Liver (tissue), 8 donors: ENCODE measurements at regions not wholly inside any gene's neighbourhood (a gene's known extent, or its start where the extent isn't known, plus 50 kb on each side); places are given as distances from the start of the nearest gene placed in this dataset.

Experiments used
- DNase-seq: peaks from one replicate; pipeline ENCODE4 v3.0.0-alpha.2; 2017; ENCODE audit warnings: low spot score
- H3K27ac ChIP-seq, 2 donors: one replicate each; pipeline ENCODE4 v1.7.0; 2013; ENCODE audit warnings: inconsistent platforms in 2 of 2, low read length in 2 of 2, control low read depth in 1 of 2, low read depth in 1 of 2, mild to moderate bottlenecking in 1 of 2
- H3K27me3 ChIP-seq, 4 donors: one replicate each; pipeline versions ENCODE4 v1.6.1 to v1.7.0; 2013; ENCODE audit warnings: low read length in 3 of 4, inconsistent platforms in 1 of 4, mild to moderate bottlenecking in 1 of 4, moderate library complexity in 1 of 4; ENCODE audit not compliant: control insufficient read depth in 4 of 4, insufficient read depth in 4 of 4
- H3K36me3 ChIP-seq, 4 donors: one replicate each; pipeline versions ENCODE4 v1.6.1 to v1.7.0; 2013; ENCODE audit warnings: low read length in 3 of 4, mild to moderate bottlenecking in 3 of 4, low read depth in 1 of 4, moderate library complexity in 1 of 4; ENCODE audit not compliant: control insufficient read depth in 4 of 4, insufficient read depth in 3 of 4
- H3K4me1 ChIP-seq, 4 donors: one replicate each; pipeline versions ENCODE4 v1.6.1 to v1.7.0; 2013; ENCODE audit warnings: low read length in 3 of 4, mild to moderate bottlenecking in 3 of 4, moderate library complexity in 1 of 4; ENCODE audit not compliant: control insufficient read depth in 4 of 4, insufficient read depth in 4 of 4
- H3K4me3 ChIP-seq, 3 donors: one replicate each; pipeline versions ENCODE4 v1.6.1 to v1.7.0; 2013; ENCODE audit warnings: low read length in 3 of 3, control low read depth in 1 of 3, low read depth in 1 of 3, mild to moderate bottlenecking in 1 of 3
- H3K9ac ChIP-seq, 2 donors: one replicate each; pipeline ENCODE4 v1.7.0; 2013; ENCODE audit warnings: low read length in 2 of 2, mild to moderate bottlenecking in 2 of 2, moderate library complexity in 2 of 2, control low read depth in 1 of 2, low read depth in 1 of 2
- H3K9me3 ChIP-seq, 4 donors: one replicate each; pipeline versions ENCODE4 v1.6.1 to v1.7.0; 2013; ENCODE audit warnings: low read length in 3 of 4; ENCODE audit not compliant: control insufficient read depth in 4 of 4
- ATF3 ChIP-seq: IDR thresholded peaks from 2 replicates; pipeline ENCODE4 v1.6.1; 2016; ENCODE audit warnings: antibody characterized with exemption
- CTCF ChIP-seq: fragments of 150-350 bp; IDR thresholded peaks from 2 replicates; pipeline ENCODE4 v1.5.1; 2017; ENCODE audit warnings: improper control_type of control experiment, low read depth, low read length; ENCODE audit not compliant: missing input control
- EGR1 ChIP-seq, 2 donors: IDR thresholded peaks; 2 replicates each; pipeline ENCODE4 v1.6.1; 2016 to 2018; ENCODE audit warnings: antibody characterized with exemption in 2 of 2, low read depth in 2 of 2
- FOXA1 ChIP-seq: IDR thresholded peaks from 2 replicates; pipeline ENCODE4 v1.6.1; 2016; ENCODE audit warnings: antibody characterized with exemption
- FOXA2 ChIP-seq: IDR thresholded peaks from 2 replicates; pipeline ENCODE4 v1.6.1; 2016; ENCODE audit warnings: antibody characterized with exemption
- GABPA ChIP-seq, 2 donors: IDR thresholded peaks in 1 of 2; conservative IDR thresholded peaks in 1 of 2; 2 replicates each; pipeline ENCODE4 v1.6.1; 2016; ENCODE audit warnings: antibody characterized with exemption in 2 of 2, mild to moderate bottlenecking in 1 of 2, moderate library complexity in 1 of 2
- HNF4A ChIP-seq, 2 donors: conservative IDR thresholded peaks; 2 replicates each; pipeline ENCODE4 v1.6.1; 2016; ENCODE audit warnings: antibody characterized with exemption in 2 of 2, mild to moderate bottlenecking in 2 of 2
- HNF4G ChIP-seq: IDR thresholded peaks from 2 replicates; pipeline ENCODE4 v1.6.1; 2016; ENCODE audit warnings: antibody characterized with exemption
- JUND ChIP-seq, 2 donors: IDR thresholded peaks; 2 replicates each; pipeline ENCODE4 v1.6.1; 2016; ENCODE audit warnings: antibody characterized with exemption in 2 of 2
- MAX ChIP-seq: IDR thresholded peaks from 2 replicates; pipeline ENCODE4 v1.6.1; 2016; ENCODE audit warnings: antibody characterized with exemption
- NR2F2 ChIP-seq: IDR thresholded peaks from 2 replicates; pipeline ENCODE4 v1.6.1; 2016; ENCODE audit warnings: antibody characterized with exemption
- RAD21 ChIP-seq, 2 donors: IDR thresholded peaks; 2 replicates each; pipeline ENCODE4 v1.6.1; 2016; ENCODE audit warnings: antibody characterized with exemption in 2 of 2, mild to moderate bottlenecking in 2 of 2
- REST ChIP-seq: IDR thresholded peaks from 2 replicates; pipeline ENCODE4 v1.6.1; 2016; ENCODE audit warnings: antibody characterized with exemption, mild to moderate bottlenecking
- RXRA ChIP-seq, 2 donors: IDR thresholded peaks; 2 replicates each; pipeline ENCODE4 v1.6.1; 2017 to 2018; ENCODE audit warnings: antibody characterized with exemption in 2 of 2, mild to moderate bottlenecking in 1 of 2
- SP1 ChIP-seq: IDR thresholded peaks from 2 replicates; pipeline ENCODE4 v1.6.1; 2018; ENCODE audit warnings: antibody characterized with exemption, mild to moderate bottlenecking
- TAF1 ChIP-seq: conservative IDR thresholded peaks from 2 replicates; pipeline ENCODE4 v1.6.1; 2016; ENCODE audit warnings: antibody characterized with exemption, mild to moderate bottlenecking
- YY1 ChIP-seq: IDR thresholded peaks from 2 replicates; pipeline ENCODE4 v1.6.1; 2016; ENCODE audit warnings: antibody characterized with exemption, mild to moderate bottlenecking
- ZBTB33 ChIP-seq: IDR thresholded peaks from 2 replicates; pipeline ENCODE4 v1.6.1; 2016; ENCODE audit warnings: antibody characterized with exemption
- WGBS: extraction: QIAGEN DNeasy Blood & Tissue Kit; methylation state at CpG from one replicate; pipeline ENCODE4 v1.1.7; 2013; 5-methylcytosine and 5-hydroxymethylcytosine counted together
- donor health status: healthy.
- donor health status: healthy.
- donor health status: healthy.
- donor health status: healthy.
- donor health status: healthy.

GRCh38 chr16:76670125-76670857, 393.1 kb downstream of the CNTNAP4 start:
- Histone ChIP-seq H3K36me3 (no peaks in the 10 kb centered on the region), H3K27ac (no peak overlapping the region), H3K27me3 (no peaks in the 10 kb centered on the region), H3K4me3 (no peak overlapping the region), H3K9ac (no peak overlapping the region), H3K4me1 (no peaks in the 10 kb centered on the region), H3K9me3 (no peaks in the 10 kb centered on the region)
- WGBS: 81% methylated on average over 5 of the region's 5 CpGs
- TF ChIP-seq SP1 (no peak), YY1 (no peak), ATF3 (no peak), TAF1 (no peak), RXRA (IDR thresholded peaks at IDR 0.05) (no peak), FOXA2 (no peak), HNF4G (no peak), MAX (no peak), REST (no peak), HNF4A (conservative IDR thresholded peaks at IDR 0.05) (no peak), ZBTB33 (no peak), RAD21 (IDR thresholded peaks at IDR 0.05) (no peak), NR2F2 (no peak), EGR1 (IDR thresholded peaks at IDR 0.05; ENCODE audit: low read depth in 2 of 2) (no peak), JUND (IDR thresholded peaks at IDR 0.05) (no peak), GABPA (IDR thresholded peaks at IDR 0.05 in 1 of 2, conservative IDR thresholded peaks at IDR 0.05 in 1 of 2) (no peak), FOXA1 (no peak), CTCF (no peak)
- no peak for DNase-seq
